Keratinocyte (primary cell): ENCODE measurements at regions not wholly inside any gene's neighbourhood (a gene's known extent, or its start where the extent isn't known, plus 50 kb on each side); places are given as distances from the start of the nearest gene placed in this dataset.
"Not testable (repeated sequence)": the region's sequence is repeated elsewhere in the genome, so short reads cannot be mapped to it uniquely, and the experiment has no call there.

Experiments used
- DNase-seq: peaks from one replicate; pipeline ENCODE4 v3.0.0-alpha.2; 2011; ENCODE audit warnings: low read depth, missing footprints, low spot score
- FAIRE-seq: peaks from 2 replicates; lab custom pipeline; 2011; peaks lifted over from hg19 to GRCh38; lab: Jason Lieb, UNC
- H2AFZ ChIP-seq: 2 replicates; pipeline ENCODE4 v1.6.0; 2012; ENCODE audit warnings: low read length, control low read depth, inconsistent platforms; ENCODE audit not compliant: control insufficient read depth
- H3K27ac ChIP-seq: 2 replicates; pipeline ENCODE4 v1.5.1; 2011; ENCODE audit warnings: low read length; ENCODE audit not compliant: control insufficient read depth, insufficient read depth
- H3K27me3 ChIP-seq: 3 replicates; pipeline ENCODE4 v1.6.0; 2011; ENCODE audit warnings: low read length; ENCODE audit not compliant: control insufficient read depth, insufficient read depth; ENCODE audit errors: extremely low read depth
- H3K36me3 ChIP-seq, 2 experiments: 2 replicates in 1 of 2; 3 replicates in 1 of 2; pipeline ENCODE4 v1.5.1; 2011; ENCODE audit warnings: low read length in 2 of 2, mild to moderate bottlenecking in 1 of 2; ENCODE audit not compliant: control insufficient read depth in 2 of 2, insufficient read depth in 2 of 2; ENCODE audit errors: extremely low read depth in 1 of 2
- H3K4me1 ChIP-seq: 3 replicates; pipeline ENCODE4 v1.5.1; 2011; ENCODE audit warnings: low read length; ENCODE audit not compliant: control insufficient read depth, insufficient read depth; ENCODE audit errors: extremely low read depth
- H3K4me2 ChIP-seq: 3 replicates; pipeline ENCODE4 v1.6.0; 2011; ENCODE audit warnings: low read depth, low read length; ENCODE audit not compliant: control insufficient read depth, insufficient read depth; ENCODE audit errors: extremely low read depth
- H3K4me3 ChIP-seq, 3 experiments: fragments of 200-600 bp in 1 of 3; sonication (generic) in 1 of 3; 2 replicates in 2 of 3; 3 replicates in 1 of 3; pipeline ENCODE4 v1.5.1; 2011 to 2016; ENCODE audit warnings: low read length in 3 of 3, mild to moderate bottlenecking in 3 of 3, control low read depth in 2 of 3, inconsistent platforms in 1 of 3, low read depth in 1 of 3, mixed read lengths in 1 of 3, mixed run types in 1 of 3, moderate library complexity in 1 of 3; ENCODE audit not compliant: control insufficient read depth in 2 of 3, insufficient read depth in 2 of 3; ENCODE audit errors: extremely low read depth in 1 of 3
- H3K79me2 ChIP-seq: 2 replicates; pipeline ENCODE4 v1.6.0; 2012; ENCODE audit warnings: low read length; ENCODE audit not compliant: control insufficient read depth, insufficient read depth
- H3K9ac ChIP-seq: 3 replicates; pipeline ENCODE4 v1.6.0; 2011; ENCODE audit warnings: low read length; ENCODE audit not compliant: control insufficient read depth, insufficient read depth; ENCODE audit errors: extremely low read depth
- H3K9me1 ChIP-seq: 3 replicates; pipeline ENCODE4 v1.6.0; 2011; ENCODE audit warnings: low read length; ENCODE audit not compliant: control insufficient read depth, insufficient read depth; ENCODE audit errors: extremely low read depth
- H3K9me3 ChIP-seq: 2 replicates; pipeline ENCODE4 v1.5.1; 2012; ENCODE audit warnings: low read depth, low read length; ENCODE audit not compliant: control insufficient read depth
- H4K20me1 ChIP-seq: 3 replicates; pipeline ENCODE4 v1.6.0; 2011; ENCODE audit warnings: low read length; ENCODE audit not compliant: control insufficient read depth, insufficient read depth; ENCODE audit errors: extremely low read depth
- dilution Hi-C: fragments of 300-500 bp; cut with MboI; formaldehyde crosslinking; loops from one replicate; pipeline ENCODE4 v1.7.0; 2020; ENCODE audit warnings: low sequenced_read_pairs; ENCODE audit not compliant: extremely low pct_ligation_motif_present

DNA sequence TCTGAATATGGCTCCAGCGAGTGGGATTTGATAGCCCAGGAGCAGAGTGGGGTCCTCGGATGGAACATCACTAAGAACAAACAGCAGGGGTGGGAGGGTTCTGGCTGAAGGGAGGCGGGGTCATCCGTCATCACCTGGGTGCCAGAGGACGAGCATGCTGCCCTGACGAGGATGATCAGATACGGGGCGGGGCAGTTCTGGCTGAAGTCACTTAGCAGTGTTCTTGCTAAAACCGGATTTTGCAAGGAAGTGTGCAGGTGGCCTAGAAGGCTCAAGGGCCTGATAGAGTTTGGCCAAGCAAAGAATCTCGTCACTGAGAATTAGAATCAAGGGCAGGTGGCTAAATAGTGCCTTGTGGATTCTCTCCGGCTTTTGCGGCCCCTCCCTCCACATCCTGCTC, 4442.5 kb upstream of the TPTE start:
- H3K27me3 ChIP-seq, H3K4me2 ChIP-seq, H4K20me1 ChIP-seq, FAIRE-seq, H3K4me3 ChIP-seq, H3K4me1 ChIP-seq, H3K27ac ChIP-seq, H3K9ac ChIP-seq, H3K36me3 ChIP-seq, DNase-seq, H2AFZ ChIP-seq, H3K79me2 ChIP-seq, H3K9me1 ChIP-seq, dilution Hi-C loops, H3K9me3 ChIP-seq: not testable (repeated sequence)

DNA sequence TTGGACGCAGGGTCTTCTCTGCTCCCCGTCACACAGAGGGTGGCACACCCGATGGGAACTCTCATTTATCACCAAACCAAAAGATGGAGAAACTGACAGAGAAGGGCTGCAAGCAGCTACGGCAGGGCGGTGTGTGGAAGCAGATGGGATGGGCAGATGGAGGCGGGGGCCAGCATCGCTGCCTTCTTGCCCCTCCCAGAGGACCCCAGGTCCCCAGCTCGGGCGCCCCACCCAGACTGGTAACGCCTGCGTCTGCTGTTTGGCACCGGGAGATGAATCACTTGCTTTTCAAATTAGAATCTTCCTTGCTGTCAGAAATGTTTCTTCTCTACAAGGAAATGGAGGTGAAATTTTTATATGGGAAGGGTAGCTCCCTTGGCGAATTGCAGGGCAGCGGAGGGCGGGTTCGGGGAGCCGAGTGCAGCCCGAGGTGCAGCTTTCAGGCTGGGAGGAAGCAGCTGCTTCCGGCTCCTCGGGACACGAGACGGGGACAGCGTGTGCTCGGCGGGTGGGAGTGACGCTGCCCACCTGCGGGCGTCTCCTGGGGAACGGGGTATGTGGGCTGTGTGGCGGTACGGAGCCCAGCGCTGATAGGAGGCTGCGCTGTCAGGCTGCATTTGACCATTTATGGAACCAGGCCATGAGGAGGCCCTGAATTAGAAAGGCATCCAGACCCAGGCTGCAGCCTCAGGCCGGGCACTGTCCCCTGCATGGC, 4440.3 kb upstream of the TPTE start:
- H3K9me3 ChIP-seq, H2AFZ ChIP-seq, H3K9ac ChIP-seq, dilution Hi-C loops, H3K4me1 ChIP-seq, DNase-seq, H3K27me3 ChIP-seq, H3K4me2 ChIP-seq, H3K4me3 ChIP-seq, H3K9me1 ChIP-seq, H3K27ac ChIP-seq, H3K36me3 ChIP-seq, H3K79me2 ChIP-seq, FAIRE-seq, H4K20me1 ChIP-seq: not testable (repeated sequence)

DNA sequence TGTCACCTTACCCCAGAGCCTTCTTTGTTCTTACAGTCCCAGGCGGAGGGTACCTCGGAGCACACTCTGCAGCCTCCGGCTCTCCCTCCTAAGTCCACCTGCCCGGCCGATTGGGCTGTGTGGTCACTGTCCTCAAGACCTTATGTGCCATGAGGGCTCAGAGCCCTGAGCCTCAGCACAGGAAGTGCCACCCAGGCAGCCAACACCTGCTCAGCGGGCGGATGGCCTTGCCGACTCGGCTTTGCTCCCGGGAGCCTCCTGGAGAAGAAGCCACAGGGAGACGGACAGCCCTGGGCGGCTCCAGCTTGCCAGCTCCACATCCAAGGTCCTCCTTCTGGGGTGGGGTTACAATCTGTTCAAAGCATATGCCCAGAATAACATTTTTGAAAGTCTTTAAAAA, 4439.2 kb upstream of the TPTE start:
- H2AFZ ChIP-seq, H3K4me3 ChIP-seq, H3K27me3 ChIP-seq, H3K4me2 ChIP-seq, H3K9me1 ChIP-seq, H3K9me3 ChIP-seq, dilution Hi-C loops, DNase-seq, H3K79me2 ChIP-seq, H3K9ac ChIP-seq, H3K36me3 ChIP-seq, H3K27ac ChIP-seq, H3K4me1 ChIP-seq, H4K20me1 ChIP-seq, FAIRE-seq: not testable (repeated sequence)

DNA sequence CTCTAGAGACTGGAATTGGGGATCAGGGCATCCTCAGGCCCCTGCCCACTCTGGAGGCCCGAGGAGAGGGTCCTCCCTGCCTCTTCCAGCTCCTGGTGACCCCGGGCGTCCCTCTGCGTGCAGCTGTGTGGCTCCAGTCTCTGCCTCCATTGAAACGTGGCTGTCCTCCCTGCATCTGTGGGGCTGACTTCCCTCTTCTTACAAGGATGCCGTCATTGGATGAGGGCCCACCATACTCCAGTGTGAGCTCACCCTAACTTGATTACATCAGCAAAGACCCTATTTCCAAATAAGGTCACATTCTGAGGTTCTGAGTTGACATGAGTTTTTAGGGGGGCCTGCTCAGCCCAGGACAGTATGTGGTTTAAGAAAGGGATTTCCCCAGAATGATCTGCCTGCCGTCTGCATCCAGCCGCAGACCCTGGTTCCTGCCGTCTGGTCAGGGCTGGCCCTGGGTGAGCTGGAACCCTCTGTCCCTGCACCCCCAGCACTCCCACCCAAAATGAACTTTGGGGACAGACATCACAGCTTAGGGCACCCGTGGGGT, 4437.7 kb upstream of the TPTE start:
- H3K9ac ChIP-seq, H3K4me1 ChIP-seq, DNase-seq, H3K79me2 ChIP-seq, H3K4me3 ChIP-seq, H3K9me1 ChIP-seq, H3K9me3 ChIP-seq, H3K36me3 ChIP-seq, H2AFZ ChIP-seq, dilution Hi-C loops, H3K4me2 ChIP-seq, FAIRE-seq, H3K27me3 ChIP-seq, H3K27ac ChIP-seq, H4K20me1 ChIP-seq: not testable (repeated sequence)

DNA sequence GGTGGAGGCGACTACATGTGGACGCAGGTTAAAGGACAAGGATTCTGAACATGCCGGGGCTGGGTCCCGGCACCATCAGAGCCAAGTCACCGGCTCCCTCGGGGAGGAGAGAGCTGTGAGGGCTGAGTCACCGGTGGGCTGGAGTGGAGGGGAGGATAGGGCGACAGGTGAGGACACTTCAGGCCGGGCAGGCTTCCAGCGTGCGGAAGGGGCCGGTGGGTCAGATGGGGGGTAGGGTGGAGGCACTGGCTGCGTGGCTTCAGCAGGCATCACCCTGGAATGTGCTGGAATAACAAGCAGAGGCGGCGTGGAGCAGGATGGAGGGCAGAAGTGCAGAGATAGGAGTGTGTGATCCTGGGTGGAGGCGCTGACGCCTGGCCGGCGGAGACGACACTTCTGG, 4435.3 kb upstream of the TPTE start:
- H3K27me3 ChIP-seq, H3K79me2 ChIP-seq, H3K4me2 ChIP-seq, DNase-seq, H3K27ac ChIP-seq, FAIRE-seq, H3K4me1 ChIP-seq, H3K36me3 ChIP-seq, H3K9ac ChIP-seq, H3K9me3 ChIP-seq, H3K9me1 ChIP-seq, dilution Hi-C loops, H3K4me3 ChIP-seq, H4K20me1 ChIP-seq, H2AFZ ChIP-seq: not testable (repeated sequence)
